ENCODE measurements at regions not wholly inside any gene's neighbourhood (a gene's known extent, or its start where the extent isn't known, plus 50 kb on each side); places are given as distances from the start of the nearest gene placed in this dataset.

DNA sequence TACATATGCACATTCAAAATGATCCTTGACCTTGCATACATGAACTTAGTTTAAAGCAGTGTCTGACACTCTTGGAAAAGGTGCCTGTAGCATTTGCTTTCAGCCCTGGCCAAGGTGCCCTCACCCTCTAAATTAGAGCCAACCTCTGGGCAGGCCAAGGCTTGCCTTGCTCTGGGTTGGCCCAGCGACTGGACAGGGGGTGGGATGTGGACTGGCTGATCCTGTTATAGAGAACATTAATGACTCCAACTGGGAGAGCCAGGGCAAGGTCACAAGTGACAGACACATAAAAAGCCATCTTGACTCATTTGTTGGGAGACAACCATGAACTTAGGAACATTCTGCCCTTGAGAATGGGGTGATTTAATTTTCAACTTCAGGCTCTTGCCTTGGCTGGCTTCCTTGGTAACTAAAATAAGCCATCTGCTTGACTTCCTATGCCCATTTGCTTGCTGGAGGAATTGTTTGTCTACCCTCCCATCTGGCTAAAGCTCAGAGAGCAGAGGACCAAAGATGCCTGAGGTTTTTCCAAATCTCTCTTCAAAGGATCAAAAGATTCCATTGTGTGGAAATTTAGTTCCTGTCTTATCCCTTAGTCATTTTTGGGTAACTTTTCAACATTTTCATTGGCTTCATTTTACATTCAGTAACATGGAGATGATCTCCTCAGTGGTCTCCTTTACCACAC lies 403.7 kb downstream of the SOX2 start:
- no peak for TF ChIP-seq CTCF (IDR thresholded peaks at IDR 0.05)
- TF ChIP-seq POLR2A (IDR thresholded peaks at IDR 0.05) = no peak
- TF ChIP-seq POLR2AphosphoS5 (IDR thresholded peaks at IDR 0.05) = no peak
- TF ChIP-seq EP300 (IDR thresholded peaks at IDR 0.05) = no peak

Measured in suprapubic skin (tissue), 4 donors.